Neuronal stem cell (in vitro differentiated cells): ENCODE measurements at regions not wholly inside any gene's neighbourhood (a gene's known extent, or its start where the extent isn't known, plus 50 kb on each side); places are given as distances from the start of the nearest gene placed in this dataset.

ENCODE experiments used
- DNase-seq: peaks from one replicate; pipeline ENCODE4 v3.0.0-alpha.2; 2013; ENCODE audit warnings: low spot score
- H2AFZ ChIP-seq: one replicate; pipeline ENCODE4 v1.6.1; 2013; ENCODE audit warnings: mild to moderate bottlenecking, low read length, inconsistent platforms
- H2AK5ac ChIP-seq: 2 replicates; pipeline ENCODE4 v1.6.1; 2013; ENCODE audit warnings: low read depth, mild to moderate bottlenecking, inconsistent platforms, low read length, moderate library complexity, mixed read lengths
- H2BK120ac ChIP-seq: 2 replicates; pipeline ENCODE4 v1.6.1; 2013; ENCODE audit warnings: low read depth, mild to moderate bottlenecking, inconsistent platforms, low read length, moderate library complexity, mixed read lengths
- H2BK12ac ChIP-seq: one replicate; pipeline ENCODE4 v1.6.1; 2013; ENCODE audit warnings: low read length, inconsistent platforms
- H2BK15ac ChIP-seq: 2 replicates; pipeline ENCODE4 v1.6.1; 2013; ENCODE audit warnings: mild to moderate bottlenecking, low read length, inconsistent platforms, mixed read lengths
- H2BK5ac ChIP-seq: one replicate; pipeline ENCODE4 v1.6.1; 2013; ENCODE audit warnings: inconsistent platforms, mild to moderate bottlenecking, low read length, moderate library complexity
- H3K14ac ChIP-seq: one replicate; pipeline ENCODE4 v1.6.1; 2013; ENCODE audit warnings: low read length, inconsistent platforms
- H3K18ac ChIP-seq: 2 replicates; pipeline ENCODE4 v1.6.1; 2013; ENCODE audit warnings: low read length, inconsistent platforms
- H3K23ac ChIP-seq: 2 replicates; pipeline ENCODE4 v1.6.1; 2013; ENCODE audit warnings: low read depth, mild to moderate bottlenecking, mixed read lengths, low read length, inconsistent platforms; ENCODE audit not compliant: poor library complexity
- H3K27ac ChIP-seq: replicated peaks from 3 replicates; pipeline ENCODE4 v1.5.1; 2013; ENCODE audit warnings: low read length, inconsistent platforms
- H3K27me3 ChIP-seq, 3 experiments: 2 replicates each; pipeline ENCODE4 v1.6.1; 2013; ENCODE audit warnings: low read length in 3 of 3, mild to moderate bottlenecking in 2 of 3, inconsistent platforms in 1 of 3, low read depth in 1 of 3, mixed read lengths in 1 of 3, moderate library complexity in 1 of 3; ENCODE audit not compliant: control insufficient read depth in 3 of 3, insufficient read depth in 3 of 3
- H3K36me3 ChIP-seq, 2 donors: replicated peaks in 1 of 2; 2 replicates each; pipeline ENCODE4 v1.6.1; 2013; ENCODE audit warnings: low read length in 2 of 2; ENCODE audit not compliant: control insufficient read depth in 2 of 2, insufficient read depth in 2 of 2
- H3K4ac ChIP-seq: 2 replicates; pipeline ENCODE4 v1.6.1; 2013; ENCODE audit warnings: inconsistent platforms, mild to moderate bottlenecking, low read length, moderate library complexity
- H3K4me1 ChIP-seq, 2 donors: 1 replicate in 1 of 2; 2 replicates in 1 of 2; pipeline ENCODE4 v1.6.1; 2013; ENCODE audit warnings: low read length in 2 of 2, low read depth in 1 of 2; ENCODE audit not compliant: control insufficient read depth in 2 of 2, insufficient read depth in 1 of 2
- H3K4me2 ChIP-seq: one replicate; pipeline ENCODE4 v1.6.1; 2013; ENCODE audit warnings: mild to moderate bottlenecking, low read length, inconsistent platforms; ENCODE audit not compliant: insufficient read depth, poor library complexity, severe bottlenecking
- H3K4me3 ChIP-seq, 2 donors: 2 replicates each; pipeline ENCODE4 v1.5.1; 2013; ENCODE audit warnings: low read length in 2 of 2, mild to moderate bottlenecking in 2 of 2, inconsistent platforms in 1 of 2, moderate library complexity in 1 of 2
- H3K79me1 ChIP-seq: one replicate; pipeline ENCODE4 v1.6.1; 2013; ENCODE audit warnings: low read depth, mild to moderate bottlenecking, inconsistent platforms, low read length, moderate library complexity
- H3K9ac ChIP-seq: one replicate; pipeline ENCODE4 v1.6.1; 2013; ENCODE audit warnings: mild to moderate bottlenecking, low read depth, low read length, inconsistent platforms; ENCODE audit not compliant: poor library complexity
- H3K9me3 ChIP-seq, 2 donors: replicated peaks in 1 of 2; 2 replicates each; pipeline versions ENCODE3 to v1.6.1; 2013; ENCODE audit warnings: low read length in 2 of 2, mild to moderate bottlenecking in 2 of 2, inconsistent platforms in 1 of 2, low read depth in 1 of 2, mixed read lengths in 1 of 2, moderate library complexity in 1 of 2; ENCODE audit not compliant: control insufficient read depth in 2 of 2, insufficient read depth in 1 of 2
- H4K8ac ChIP-seq: one replicate; pipeline ENCODE4 v1.6.1; 2013; ENCODE audit warnings: low read depth, mild to moderate bottlenecking, inconsistent platforms, low read length, moderate library complexity
- H4K91ac ChIP-seq: one replicate; pipeline ENCODE4 v1.6.1; 2013; ENCODE audit warnings: low read length, low read depth, mild to moderate bottlenecking, inconsistent platforms; ENCODE audit not compliant: poor library complexity
- WGBS, 2 donors: extraction: QIAGEN DNeasy Blood & Tissue Kit; methylation state at CpG; one replicate each; pipeline ENCODE4 v1.1.7; 2013; ENCODE audit warnings: missing lambda C conversion rate in 2 of 2, mixed read lengths in 1 of 2; ENCODE audit not compliant: insufficient read length in 2 of 2, insufficient replicate concordance in 1 of 2; ENCODE audit errors: extremely low coverage in 2 of 2; 5-methylcytosine and 5-hydroxymethylcytosine counted together

DNA sequence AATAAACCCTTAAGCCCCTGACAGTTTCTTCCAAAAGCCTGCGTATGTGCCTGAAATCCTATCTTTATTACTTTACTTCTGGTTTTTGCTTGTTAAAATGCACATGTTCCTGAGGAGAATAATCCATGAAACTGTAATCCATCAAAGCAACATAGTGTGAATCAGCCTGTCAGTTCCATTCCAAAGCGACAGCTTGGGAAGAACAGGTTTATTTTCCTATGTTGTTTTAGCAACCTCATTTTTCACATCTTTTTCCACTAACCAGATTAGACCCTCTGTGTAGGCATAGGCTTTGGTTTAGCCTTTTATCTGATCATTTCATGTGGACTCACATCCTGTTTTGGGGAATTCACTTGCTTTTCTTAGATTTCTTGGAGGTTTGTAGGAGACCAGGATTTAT is 988.0 kb downstream of the SQOR start:
- no peak overlapping the region for H3K23ac ChIP-seq
- H2BK120ac ChIP-seq = no peak overlapping the region
- H4K91ac ChIP-seq = no peak overlapping the region
- peaks cover 0 to 3% of the 10 kb centered on the region in 2 donors for H3K9me3 ChIP-seq
- H2AK5ac ChIP-seq = no peak overlapping the region
- H3K9ac ChIP-seq = no peak overlapping the region
- H2BK12ac ChIP-seq = no peak overlapping the region
- no peaks in the 10 kb centered on the region for H3K4me1 ChIP-seq
- no peak overlapping the region for H3K4me3 ChIP-seq
- no peak overlapping the region for H3K27ac ChIP-seq
- no peaks in the 10 kb centered on the region for H3K27me3 ChIP-seq
- H3K36me3 ChIP-seq = no peaks in the 10 kb centered on the region
- H2AFZ ChIP-seq = no peak overlapping the region
- H2BK15ac ChIP-seq = no peak overlapping the region
- DNase-seq = no peak
- WGBS, 2 donors = no CpG with 5 or more reads among the region's 2 CpGs
- no peak overlapping the region for H3K4ac ChIP-seq
- no peak overlapping the region for H2BK5ac ChIP-seq
- H4K8ac ChIP-seq = no peak overlapping the region
- no peak overlapping the region for H3K18ac ChIP-seq
- H3K14ac ChIP-seq = no peak overlapping the region
- no peaks in the 10 kb centered on the region for H3K79me1 ChIP-seq
- no peak overlapping the region for H3K4me2 ChIP-seq

DNA sequence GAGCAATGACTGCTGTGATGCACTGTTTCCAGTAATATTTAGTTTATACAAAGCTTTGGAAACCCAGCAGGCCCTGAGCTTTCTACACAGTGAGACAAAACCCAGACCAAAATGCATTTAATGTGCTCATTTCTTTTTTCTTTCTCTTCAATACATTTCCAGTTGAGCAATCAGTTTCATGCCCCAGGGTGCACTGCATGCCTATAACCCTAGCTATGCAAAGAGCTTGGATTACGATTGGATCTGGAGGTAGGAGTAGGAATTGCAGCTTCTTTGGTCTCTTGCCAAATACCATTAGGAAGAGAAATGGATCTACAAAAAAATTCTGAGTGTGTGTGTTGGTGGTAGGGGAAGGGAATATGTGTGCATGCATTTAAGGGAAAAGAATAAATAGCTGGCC is 1001.4 kb downstream of the SQOR start:
- no peak overlapping the region for H3K4me3 ChIP-seq
- H3K4me2 ChIP-seq = no peak overlapping the region
- H3K9ac ChIP-seq = no peak overlapping the region
- DNase-seq = no peak
- H2BK12ac ChIP-seq = no peak overlapping the region
- no peak overlapping the region for H2BK120ac ChIP-seq
- no peak overlapping the region for H3K18ac ChIP-seq
- WGBS, 2 donors = no CpG with 5 or more reads among the region's 1 CpG
- H3K79me1 ChIP-seq = no peaks in the 10 kb centered on the region
- H4K8ac ChIP-seq = no peak overlapping the region
- no peak overlapping the region for H4K91ac ChIP-seq
- no peaks in the 10 kb centered on the region for H3K9me3 ChIP-seq
- no peak overlapping the region for H3K4ac ChIP-seq
- H3K23ac ChIP-seq = no peak overlapping the region
- no peak overlapping the region for H2AK5ac ChIP-seq
- H3K14ac ChIP-seq = no peak overlapping the region
- H3K4me1 ChIP-seq = peaks cover 0 to 4% of the 10 kb centered on the region in 2 donors
- H3K27ac ChIP-seq = no peak overlapping the region
- no peak overlapping the region for H2BK5ac ChIP-seq
- H2AFZ ChIP-seq = no peak overlapping the region
- no peaks in the 10 kb centered on the region for H3K36me3 ChIP-seq
- no peaks in the 10 kb centered on the region for H3K27me3 ChIP-seq
- H2BK15ac ChIP-seq = no peak overlapping the region

DNA sequence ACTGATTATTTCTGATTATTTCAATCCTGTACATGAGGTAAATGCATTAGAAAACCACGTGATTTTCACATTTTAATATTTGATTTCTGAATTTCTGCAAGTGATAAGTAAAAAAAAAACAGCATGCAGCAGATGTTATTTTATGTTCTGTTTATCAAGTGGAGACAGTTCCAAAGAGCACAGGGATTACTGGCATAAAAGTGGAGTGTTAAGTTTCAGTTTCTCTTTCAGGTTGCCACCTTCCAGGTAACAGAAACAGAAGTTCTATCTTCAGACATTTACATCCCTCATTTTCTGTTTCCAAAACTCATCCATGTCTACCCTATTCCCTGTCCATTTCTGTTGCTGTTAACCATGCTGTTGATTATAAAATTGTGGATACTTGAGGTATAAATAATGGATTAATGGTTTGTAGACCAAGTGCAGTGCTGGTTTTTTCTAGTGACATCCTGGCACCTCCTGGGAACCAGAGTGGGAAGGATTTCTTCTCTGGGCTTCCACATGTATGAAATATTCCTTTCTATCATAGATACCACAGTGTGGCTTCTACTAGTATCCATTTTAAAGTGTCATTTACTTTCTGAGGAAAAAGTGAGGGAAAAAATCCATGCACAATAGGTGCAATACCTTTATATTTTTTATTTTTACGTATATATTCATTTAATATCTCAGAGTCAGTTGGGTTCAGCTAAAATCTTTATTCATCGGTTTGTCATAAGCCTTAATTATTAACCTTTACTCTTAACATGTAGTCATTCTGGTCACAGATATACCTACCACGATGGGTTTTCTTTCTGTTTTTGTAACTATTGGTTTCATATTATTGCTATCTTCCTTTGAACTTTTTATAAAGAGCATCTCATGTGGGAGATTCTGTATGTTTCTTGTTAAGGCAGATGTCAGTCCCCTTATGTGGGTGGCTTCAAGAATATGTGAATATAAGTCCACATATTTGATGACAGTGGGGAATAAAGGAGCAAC is 1010.0 kb downstream of the SQOR start:
- Histone ChIP-seq H2BK12ac (no peak overlapping the region), H3K9ac (no peak overlapping the region), H4K8ac (no peak overlapping the region), H2AFZ (no peak overlapping the region), H3K4me3 (no peak overlapping the region), H3K4me2 (no peak overlapping the region), H3K4me1 (no peaks in the 10 kb centered on the region), H3K23ac (no peak overlapping the region), H3K14ac (no peak overlapping the region), H2BK5ac (no peak overlapping the region), H3K79me1 (no peaks in the 10 kb centered on the region), H2BK120ac (no peak overlapping the region), H3K27ac (no peak overlapping the region), H2BK15ac (no peak overlapping the region), H4K91ac (no peak overlapping the region), H3K36me3 (no peaks in the 10 kb centered on the region), H2AK5ac (no peak overlapping the region), H3K9me3 (no peaks in the 10 kb centered on the region), H3K18ac (no peak overlapping the region), H3K4ac (no peak overlapping the region), H3K27me3 (no peaks in the 10 kb centered on the region)
- no CpG with 5 or more reads among the region's 4 CpGs for WGBS, 2 donors
- DNase-seq = no peak

DNA sequence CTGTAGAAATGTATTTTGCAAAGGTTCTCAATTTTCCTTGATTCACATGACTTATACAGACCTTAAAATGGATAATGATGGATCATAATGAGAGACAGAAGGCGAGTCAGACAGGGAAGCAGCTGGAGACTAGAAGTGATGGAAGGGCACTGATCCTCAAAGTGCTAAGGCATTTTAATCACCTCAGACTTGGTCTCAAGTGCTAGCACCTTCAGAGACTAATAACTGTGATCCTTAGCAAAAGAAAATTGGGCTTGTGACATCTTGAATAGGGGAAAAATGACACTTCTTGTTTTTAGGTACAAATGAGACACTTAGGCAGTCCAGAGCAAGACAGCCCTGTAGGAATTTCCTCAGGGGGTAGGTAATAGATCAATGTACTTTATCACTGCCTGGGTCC is 1011.7 kb downstream of the SQOR start:
- no peak overlapping the region for H4K91ac ChIP-seq
- WGBS, 2 donors = no CpG with 5 or more reads among the region's 1 CpG
- DNase-seq = no peak
- no peaks in the 10 kb centered on the region for H3K36me3 ChIP-seq
- H2BK12ac ChIP-seq = no peak overlapping the region
- no peak overlapping the region for H3K9ac ChIP-seq
- H2BK15ac ChIP-seq = no peak overlapping the region
- peaks cover 0 to 1% of the 10 kb centered on the region in 2 donors for H3K4me1 ChIP-seq
- H4K8ac ChIP-seq = no peak overlapping the region
- H2BK5ac ChIP-seq = no peak overlapping the region
- H2AFZ ChIP-seq = no peak overlapping the region
- no peak overlapping the region for H2AK5ac ChIP-seq
- H3K9me3 ChIP-seq = no peaks in the 10 kb centered on the region
- H3K23ac ChIP-seq = no peak overlapping the region
- H3K79me1 ChIP-seq = no peaks in the 10 kb centered on the region
- no peak overlapping the region for H3K18ac ChIP-seq
- H2BK120ac ChIP-seq = no peak overlapping the region
- H3K4me2 ChIP-seq = no peak overlapping the region
- no peak overlapping the region for H3K27ac ChIP-seq
- no peak overlapping the region for H3K4me3 ChIP-seq
- no peak overlapping the region for H3K14ac ChIP-seq
- H3K27me3 ChIP-seq = no peaks in the 10 kb centered on the region
- H3K4ac ChIP-seq = no peak overlapping the region
